ENCODE measurements at regions not wholly inside any gene's neighbourhood (a gene's known extent, or its start where the extent isn't known, plus 50 kb on each side); places are given as distances from the start of the nearest gene placed in this dataset.
"Not testable (repeated sequence)": the region's sequence is repeated elsewhere in the genome, so short reads cannot be mapped to it uniquely, and the experiment has no call there.

- no peak overlapping the region for H3K27ac Mint-ChIP-seq
- H3K4me3 Mint-ChIP-seq: no peak overlapping the region
- ATAC-seq (ENCODE audit: low read depth) (no peak), DNase-seq (no peak)
- POLR2A ChIA-PET: no interaction called here
- no peaks in the 10 kb centered on the region for H3K4me1 Mint-ChIP-seq
- no peaks in the 10 kb centered on the region for H3K27me3 Mint-ChIP-seq
- no peaks in the 10 kb centered on the region for H3K9me3 Mint-ChIP-seq
- H3K36me3 Mint-ChIP-seq: no peaks in the 10 kb centered on the region
Measured at GRCh38 chr10:108574233-108574632, 1349.1 kb downstream of the XPNPEP1 start.

- POLR2A ChIA-PET: no interaction called here
- H3K4me3 Mint-ChIP-seq: no peak overlapping the region
- H3K4me1 Mint-ChIP-seq: no peaks in the 10 kb centered on the region
- no peaks in the 10 kb centered on the region for H3K9me3 Mint-ChIP-seq
- no peak for ATAC-seq (ENCODE audit: low read depth)
- no peak overlapping the region for H3K27ac Mint-ChIP-seq
- no peaks in the 10 kb centered on the region for H3K36me3 Mint-ChIP-seq
- no peak for DNase-seq
- H3K27me3 Mint-ChIP-seq: no peaks in the 10 kb centered on the region
Measured at GRCh38 chr10:108568824-108569223, 1354.5 kb downstream of the XPNPEP1 start.

- no peaks in the 10 kb centered on the region for H3K36me3 Mint-ChIP-seq
- no peaks in the 10 kb centered on the region for H3K9me3 Mint-ChIP-seq
- H3K4me1 Mint-ChIP-seq: no peaks in the 10 kb centered on the region
- H3K27me3 Mint-ChIP-seq: no peaks in the 10 kb centered on the region
- ATAC-seq (ENCODE audit: low read depth): no peak
- no peak overlapping the region for H3K27ac Mint-ChIP-seq
- POLR2A ChIA-PET: no interaction called here
- DNase-seq: no peak
- no peak overlapping the region for H3K4me3 Mint-ChIP-seq
Measured at GRCh38 chr10:108567899-108568752, 1355.2 kb downstream of the XPNPEP1 start.

GRCh38 chr10:108566316-108567107, 1356.8 kb downstream of the XPNPEP1 start:
- Mint-ChIP-seq H3K9me3 (no peaks in the 10 kb centered on the region), H3K4me1 (no peaks in the 10 kb centered on the region), H3K27me3 (no peaks in the 10 kb centered on the region), H3K36me3 (no peaks in the 10 kb centered on the region), H3K27ac (no peak overlapping the region), H3K4me3 (no peak overlapping the region)
- ATAC-seq (ENCODE audit: low read depth) (no peak), DNase-seq (no peak)
- POLR2A ChIA-PET: no interaction called here

GRCh38 chr10:108562105-108562504, 1361.2 kb downstream of the XPNPEP1 start:
- ATAC-seq (ENCODE audit: low read depth): no peak
- Mint-ChIP-seq H3K27ac (no peak overlapping the region), H3K9me3 (no peaks in the 10 kb centered on the region), H3K27me3 (no peaks in the 10 kb centered on the region), H3K4me3 (no peak overlapping the region), H3K4me1 (no peaks in the 10 kb centered on the region), H3K36me3 (no peaks in the 10 kb centered on the region)
- POLR2A ChIA-PET: no interaction called here
- no peak for DNase-seq

- Mint-ChIP-seq H3K36me3 (no peaks in the 10 kb centered on the region), H3K27me3 (no peaks in the 10 kb centered on the region), H3K4me1 (no peaks in the 10 kb centered on the region), H3K27ac (no peak overlapping the region), H3K9me3 (no peaks in the 10 kb centered on the region), H3K4me3 (no peak overlapping the region)
- DNase-seq (no peak), ATAC-seq (ENCODE audit: low read depth) (no peak)
- POLR2A ChIA-PET: no interaction called here
Measured at GRCh38 chr10:108561649-108562048, 1361.7 kb downstream of the XPNPEP1 start.

- Mint-ChIP-seq H3K36me3 (no peaks in the 10 kb centered on the region), H3K27me3 (no peaks in the 10 kb centered on the region), H3K4me3 (no peak overlapping the region), H3K27ac (no peak overlapping the region), H3K9me3 (no peaks in the 10 kb centered on the region), H3K4me1 (no peaks in the 10 kb centered on the region)
- DNase-seq: no peak
- POLR2A ChIA-PET: no interaction called here
- no peak for ATAC-seq (ENCODE audit: low read depth)
Measured at GRCh38 chr10:108560488-108560887, 1362.8 kb downstream of the XPNPEP1 start.

- Mint-ChIP-seq H3K27ac (no peak overlapping the region), H3K36me3 (no peaks in the 10 kb centered on the region), H3K4me1 (no peaks in the 10 kb centered on the region), H3K9me3 (peaks cover 1% of the 10 kb centered on the region), H3K27me3 (no peaks in the 10 kb centered on the region), H3K4me3 (no peak overlapping the region)
- DNase-seq (no peak), ATAC-seq (ENCODE audit: low read depth) (no peak)
- POLR2A ChIA-PET: no interaction called here
Measured at GRCh38 chr10:108556186-108556585, 1367.1 kb downstream of the XPNPEP1 start.

GRCh38 chr10:108545921-108546320, 1377.4 kb downstream of the XPNPEP1 start:
- Mint-ChIP-seq H3K4me1 (no peaks in the 10 kb centered on the region), H3K9me3 (no peaks in the 10 kb centered on the region), H3K36me3 (no peaks in the 10 kb centered on the region), H3K4me3 (no peak overlapping the region), H3K27ac (no peak overlapping the region), H3K27me3 (no peaks in the 10 kb centered on the region)
- POLR2A ChIA-PET: no interaction called here
- DNase-seq (no peak), ATAC-seq (ENCODE audit: low read depth) (no peak)

- no peak overlapping the region for H3K4me3 Mint-ChIP-seq
- no peak overlapping the region for H3K27ac Mint-ChIP-seq
- ATAC-seq (ENCODE audit: low read depth): no peak
- H3K9me3 Mint-ChIP-seq: no peaks in the 10 kb centered on the region
- DNase-seq: peak; percentile 53
- H3K4me1 Mint-ChIP-seq: no peaks in the 10 kb centered on the region
- no peaks in the 10 kb centered on the region for H3K27me3 Mint-ChIP-seq
- H3K36me3 Mint-ChIP-seq: no peaks in the 10 kb centered on the region
- POLR2A ChIA-PET: no interaction called here
Measured at GRCh38 chr10:108544500-108545120, 1378.7 kb downstream of the XPNPEP1 start.

- DNase-seq; H3K4me1 Mint-ChIP-seq; ATAC-seq (ENCODE audit: low read depth); H3K4me3 Mint-ChIP-seq; H3K36me3 Mint-ChIP-seq; H3K9me3 Mint-ChIP-seq; POLR2A ChIA-PET; H3K27me3 Mint-ChIP-seq; H3K27ac Mint-ChIP-seq: not testable (repeated sequence)
Measured at GRCh38 chr10:108533551-108533950, 1369.0 kb upstream of the SORCS1 start.

GRCh38 chr10:108523016-108523800, 1358.7 kb upstream of the SORCS1 start:
- ATAC-seq (ENCODE audit: low read depth): no peak
- POLR2A ChIA-PET: no interaction called here
- H3K9me3 Mint-ChIP-seq: peaks cover 2% of the 10 kb centered on the region
- no peak for DNase-seq
- no peaks in the 10 kb centered on the region for H3K4me1 Mint-ChIP-seq
- no peak overlapping the region for H3K4me3 Mint-ChIP-seq
- no peaks in the 10 kb centered on the region for H3K27me3 Mint-ChIP-seq
- H3K27ac Mint-ChIP-seq: no peak overlapping the region
- no peaks in the 10 kb centered on the region for H3K36me3 Mint-ChIP-seq

GRCh38 chr10:108521827-108522492, 1357.5 kb upstream of the SORCS1 start:
- Mint-ChIP-seq H3K27me3 (no peaks in the 10 kb centered on the region), H3K4me3 (no peak overlapping the region), H3K4me1 (no peaks in the 10 kb centered on the region), H3K27ac (no peak overlapping the region), H3K9me3 (peaks cover 6% of the 10 kb centered on the region), H3K36me3 (no peaks in the 10 kb centered on the region)
- DNase-seq (no peak), ATAC-seq (ENCODE audit: low read depth) (no peak)
- POLR2A ChIA-PET: no interaction called here

All from activated naive CD8-positive, alpha-beta T cell treated with anti-CD3 and anti-CD28 coated beads, Interleukin-2, amount 10 ng/mL, durations not matched to agents 7 days and 5 days (primary cell).